ENCODE measurements at regions not wholly inside any gene's neighbourhood (a gene's known extent, or its start where the extent isn't known, plus 50 kb on each side); places are given as distances from the start of the nearest gene placed in this dataset.

GRCh38 chr7:11895337-11895736 lies 63.3 kb upstream of the THSD7A start:
- 71 to 90% (median 73%) methylated on average over 1 of the region's 1 CpG for WGBS, 5 donors
- no peak overlapping the region for H3K27ac ChIP-seq
- TF ChIP-seq CTCF (IDR thresholded peaks at IDR 0.05 in 8 of 11, conservative IDR thresholded peaks at IDR 0.05 in 3 of 11) = no peak
- no peak for TF ChIP-seq POLR2AphosphoS5 (IDR thresholded peaks at IDR 0.05)

GRCh38 chr7:11896663-11897062 lies 64.7 kb upstream of the THSD7A start:
- TF ChIP-seq POLR2A (IDR thresholded peaks at IDR 0.05) (no peak), CTCF (IDR thresholded peaks at IDR 0.05 in 8 of 11, conservative IDR thresholded peaks at IDR 0.05 in 3 of 11) (no peak), POLR2AphosphoS5 (IDR thresholded peaks at IDR 0.05) (no peak)
- intact Hi-C loops (cut with DNase I; ENCODE audit: low total_unique reads) = no loop called here
- Histone ChIP-seq H3K9me3 (no peaks in the 10 kb centered on the region), H3K36me3 (no peaks in the 10 kb centered on the region), H3K27me3 (replicated peaks in 1 of 7) (no peaks in the 10 kb centered on the region), H3K4me1 (no peaks in the 10 kb centered on the region), H3K4me3 (no peak overlapping the region), H3K27ac (no peak overlapping the region)
- WGBS, 5 donors = 16 to 41% (median 23%) methylated on average over 1 of the region's 1 CpG
- no peak for DNase-seq

More at GRCh38 chr7:11895337-11895736, 63.3 kb upstream of the THSD7A start:
- Histone ChIP-seq H3K36me3 (no peaks in the 10 kb centered on the region), H3K4me3 (no peak overlapping the region), H3K27me3 (replicated peaks in 1 of 7) (no peaks in the 10 kb centered on the region), H3K9me3 (no peaks in the 10 kb centered on the region), H3K4me1 (no peaks in the 10 kb centered on the region)
- intact Hi-C loops (cut with DNase I; ENCODE audit: low total_unique reads) = no loop called here
- no peak for DNase-seq

GRCh38 chr7:11899247-11899646 lies 67.2 kb upstream of the THSD7A start:
- TF ChIP-seq POLR2A (IDR thresholded peaks at IDR 0.05) (no peak), POLR2AphosphoS5 (IDR thresholded peaks at IDR 0.05) (no peak), CTCF (IDR thresholded peaks at IDR 0.05 in 8 of 11, conservative IDR thresholded peaks at IDR 0.05 in 3 of 11) (no peak)
- intact Hi-C loops (cut with DNase I; ENCODE audit: low total_unique reads) = no loop called here
- Histone ChIP-seq H3K9me3 (no peaks in the 10 kb centered on the region), H3K27me3 (replicated peaks in 1 of 7) (no peaks in the 10 kb centered on the region), H3K4me1 (no peaks in the 10 kb centered on the region), H3K36me3 (no peaks in the 10 kb centered on the region), H3K4me3 (no peak overlapping the region), H3K27ac (no peak overlapping the region)
- no peak for DNase-seq

- 85 to 93% (median 89%) methylated on average over 2 of the region's 2 CpGs for WGBS, 5 donors
- TF ChIP-seq CTCF (IDR thresholded peaks at IDR 0.05 in 8 of 11, conservative IDR thresholded peaks at IDR 0.05 in 3 of 11) (no peak), POLR2A (IDR thresholded peaks at IDR 0.05) (no peak)
- H3K27ac ChIP-seq = no peak overlapping the region
- no peak for DNase-seq
- no peak overlapping the region for H3K4me3 ChIP-seq
- no peaks in the 10 kb centered on the region for H3K27me3 ChIP-seq (replicated peaks in 1 of 7)
- H3K4me1 ChIP-seq = no peaks in the 10 kb centered on the region
- no peaks in the 10 kb centered on the region for H3K9me3 ChIP-seq
- H3K36me3 ChIP-seq = no peaks in the 10 kb centered on the region
- intact Hi-C loops (cut with DNase I; ENCODE audit: low total_unique reads) = no loop called here
Observed at GRCh38 chr7:11910253-11910652, 78.3 kb upstream of the THSD7A start.
